Caco-2 (cell line): ENCODE measurements at regions not wholly inside any gene's neighbourhood (a gene's known extent, or its start where the extent isn't known, plus 50 kb on each side); places are given as distances from the start of the nearest gene placed in this dataset.

ENCODE experiments used
- BruUV-seq: library from RNA; stranded (reverse); fragments of 400-500 nt; replicated peaks from 2 replicates; lab custom pipeline; 2021; lab: Mats Ljungman, UMichigan
- CTCF ChIA-PET: fragments of 300-600 bp; sonication (Branson Sonifier 250); formaldehyde crosslinking; loops from one replicate; lab custom pipeline; 2022; ENCODE audit warnings: antibody characterized with exemption; lab: Charles Lee
- POLR2A ChIA-PET: fragments of 300-600 bp; sonication (Branson Sonifier 250); formaldehyde crosslinking; loops from one replicate; lab custom pipeline; 2022; ENCODE audit warnings: antibody characterized with exemption; lab: Charles Lee
- DNase-seq, 2 experiments: peaks; one replicate each; pipeline versions ENCODE4 v3.0.0 to v3.0.0-alpha.2; 2020 to 2022
- H3K27me3 ChIP-seq: replicated peaks from 2 replicates; pipeline ENCODE4 v1.6.0; 2011; ENCODE audit warnings: low read length; ENCODE audit not compliant: control insufficient read depth, insufficient read depth
- H3K36me3 ChIP-seq: 2 replicates; pipeline ENCODE4 v1.5.1; 2011; ENCODE audit warnings: low read length; ENCODE audit not compliant: control insufficient read depth, insufficient read depth
- H3K4me1 ChIP-seq: fragments of 250-450 bp; sonication (Bioruptor Pico); 2 replicates; pipeline ENCODE4 v1.5.1; 2020; ENCODE audit warnings: mild to moderate bottlenecking
- H3K4me3 ChIP-seq: 2 replicates; pipeline ENCODE4 v1.5.1; 2011; ENCODE audit warnings: low read depth, mild to moderate bottlenecking, control low read depth, low read length
- H3K9me3 ChIP-seq: fragments of 250-450 bp; sonication (Bioruptor Pico); 2 replicates; pipeline ENCODE4 v1.5.1; 2020; ENCODE audit warnings: mild to moderate bottlenecking, moderate library complexity
- H3K27ac Mint-ChIP-seq: one replicate; pipeline ENCODE4 v1.8.0; 2022; ENCODE audit warnings: mixed read lengths; ENCODE audit not compliant: unreplicated experiment
- H3K27me3 Mint-ChIP-seq: one replicate; pipeline ENCODE4 v1.8.0; 2022; ENCODE audit warnings: mixed read lengths; ENCODE audit not compliant: insufficient read depth, unreplicated experiment
- H3K36me3 Mint-ChIP-seq: one replicate; pipeline ENCODE4 v1.8.0; 2022; ENCODE audit warnings: mild to moderate bottlenecking, mixed read lengths; ENCODE audit not compliant: insufficient read depth, unreplicated experiment
- H3K4me1 Mint-ChIP-seq: one replicate; pipeline ENCODE4 v1.8.0; 2022; ENCODE audit warnings: low read depth, mixed read lengths; ENCODE audit not compliant: unreplicated experiment
- H3K4me3 Mint-ChIP-seq: one replicate; pipeline ENCODE4 v1.8.0; 2022; ENCODE audit warnings: mild to moderate bottlenecking, moderate library complexity, mixed read lengths; ENCODE audit not compliant: unreplicated experiment
- H3K9me3 Mint-ChIP-seq: one replicate; pipeline ENCODE4 v1.8.0; 2022; ENCODE audit warnings: mixed read lengths; ENCODE audit not compliant: unreplicated experiment
- intact Hi-C: fragments of 100-400 bp; cut with micrococcal nuclease; formaldehyde crosslinking; loops from one replicate; pipeline ENCODE4 v1.10.0; 2022; ENCODE audit not compliant: unreplicated experiment
- TF ChIP-seq, protein P1 (sequence below), 2 experiments: fragments of 200-600 bp in 1 of 2; IDR thresholded peaks; 1 replicate in 1 of 2; 2 replicates in 1 of 2; pipeline versions ENCODE4 v1.5.1 to v1.8.0; 2011 to 2022; ENCODE audit warnings: antibody characterized with exemption in 1 of 2, control low read depth in 1 of 2, inconsistent platforms in 1 of 2, low read depth in 1 of 2, low read length in 1 of 2, mild to moderate bottlenecking in 1 of 2, moderate library complexity in 1 of 2; ENCODE audit not compliant: insufficient read depth in 1 of 2, severe bottlenecking in 1 of 2, unreplicated experiment in 1 of 2

GRCh38 chr2:226564667-226565066 lies 235.0 kb downstream of the IRS1 start:
- H3K9me3 ChIP-seq: no peaks in the 10 kb centered on the region
- H3K9me3 Mint-ChIP-seq: no peaks in the 10 kb centered on the region
- TF ChIP-seq, protein P1, sequence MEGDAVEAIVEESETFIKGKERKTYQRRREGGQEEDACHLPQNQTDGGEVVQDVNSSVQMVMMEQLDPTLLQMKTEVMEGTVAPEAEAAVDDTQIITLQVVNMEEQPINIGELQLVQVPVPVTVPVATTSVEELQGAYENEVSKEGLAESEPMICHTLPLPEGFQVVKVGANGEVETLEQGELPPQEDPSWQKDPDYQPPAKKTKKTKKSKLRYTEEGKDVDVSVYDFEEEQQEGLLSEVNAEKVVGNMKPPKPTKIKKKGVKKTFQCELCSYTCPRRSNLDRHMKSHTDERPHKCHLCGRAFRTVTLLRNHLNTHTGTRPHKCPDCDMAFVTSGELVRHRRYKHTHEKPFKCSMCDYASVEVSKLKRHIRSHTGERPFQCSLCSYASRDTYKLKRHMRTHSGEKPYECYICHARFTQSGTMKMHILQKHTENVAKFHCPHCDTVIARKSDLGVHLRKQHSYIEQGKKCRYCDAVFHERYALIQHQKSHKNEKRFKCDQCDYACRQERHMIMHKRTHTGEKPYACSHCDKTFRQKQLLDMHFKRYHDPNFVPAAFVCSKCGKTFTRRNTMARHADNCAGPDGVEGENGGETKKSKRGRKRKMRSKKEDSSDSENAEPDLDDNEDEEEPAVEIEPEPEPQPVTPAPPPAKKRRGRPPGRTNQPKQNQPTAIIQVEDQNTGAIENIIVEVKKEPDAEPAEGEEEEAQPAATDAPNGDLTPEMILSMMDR (IDR thresholded peaks at IDR 0.05; ENCODE audit: insufficient read depth in 1 of 2, low read depth in 1 of 2, low read length in 1 of 2, severe bottlenecking in 1 of 2, unreplicated experiment in 1 of 2): no peak
- no peak overlapping the region for H3K4me3 Mint-ChIP-seq
- no peaks in the 10 kb centered on the region for H3K4me1 ChIP-seq
- BruUV-seq: no TSS peak
- H3K4me3 ChIP-seq: no peak overlapping the region
- ChIA-PET POLR2A (no interaction called here), CTCF (no interaction called here)
- H3K27me3 ChIP-seq: no peaks in the 10 kb centered on the region
- no peak for DNase-seq
- H3K36me3 Mint-ChIP-seq: no peaks in the 10 kb centered on the region
- H3K36me3 ChIP-seq: no peaks in the 10 kb centered on the region
- H3K27ac Mint-ChIP-seq: no peak overlapping the region
- H3K4me1 Mint-ChIP-seq: peaks cover 6% of the 10 kb centered on the region
- intact Hi-C loops: no loop called here
- H3K27me3 Mint-ChIP-seq: no peaks in the 10 kb centered on the region

DNA sequence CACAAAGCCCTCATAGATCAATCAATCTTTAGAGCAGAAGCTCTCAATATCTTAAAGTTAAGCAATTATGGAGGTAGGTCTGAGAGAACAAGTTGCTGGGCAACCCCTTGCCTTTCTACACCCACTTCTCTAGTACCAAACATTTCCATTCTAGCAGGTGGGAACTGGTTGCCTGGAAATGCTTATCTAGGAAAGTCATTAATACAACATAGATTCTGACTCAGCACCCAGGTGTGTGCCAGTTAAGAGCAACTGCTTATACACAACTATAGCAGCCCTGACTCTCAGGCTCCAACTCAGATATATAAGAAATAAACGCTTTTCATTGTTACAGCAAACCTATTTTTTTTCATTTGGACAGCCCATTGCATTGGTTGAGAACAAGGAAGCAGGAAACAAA lies 237.7 kb downstream of the IRS1 start:
- ChIA-PET POLR2A (no interaction called here), CTCF (no interaction called here)
- no peaks in the 10 kb centered on the region for H3K27me3 Mint-ChIP-seq
- H3K9me3 Mint-ChIP-seq: peaks cover 9% of the 10 kb centered on the region
- Histone ChIP-seq H3K36me3 (no peaks in the 10 kb centered on the region), H3K27me3 (no peaks in the 10 kb centered on the region), H3K9me3 (no peaks in the 10 kb centered on the region), H3K4me1 (no peaks in the 10 kb centered on the region), H3K4me3 (no peak overlapping the region)
- no peak for DNase-seq
- no peak overlapping the region for H3K27ac Mint-ChIP-seq
- intact Hi-C loops: no loop called here
- H3K4me1 Mint-ChIP-seq: peaks cover 14% of the 10 kb centered on the region
- BruUV-seq: no TSS peak
- no peaks in the 10 kb centered on the region for H3K36me3 Mint-ChIP-seq
- H3K4me3 Mint-ChIP-seq: no peak overlapping the region
- TF ChIP-seq, protein P1 (IDR thresholded peaks at IDR 0.05; ENCODE audit: insufficient read depth in 1 of 2, low read depth in 1 of 2, low read length in 1 of 2, severe bottlenecking in 1 of 2, unreplicated experiment in 1 of 2): no peak

DNA sequence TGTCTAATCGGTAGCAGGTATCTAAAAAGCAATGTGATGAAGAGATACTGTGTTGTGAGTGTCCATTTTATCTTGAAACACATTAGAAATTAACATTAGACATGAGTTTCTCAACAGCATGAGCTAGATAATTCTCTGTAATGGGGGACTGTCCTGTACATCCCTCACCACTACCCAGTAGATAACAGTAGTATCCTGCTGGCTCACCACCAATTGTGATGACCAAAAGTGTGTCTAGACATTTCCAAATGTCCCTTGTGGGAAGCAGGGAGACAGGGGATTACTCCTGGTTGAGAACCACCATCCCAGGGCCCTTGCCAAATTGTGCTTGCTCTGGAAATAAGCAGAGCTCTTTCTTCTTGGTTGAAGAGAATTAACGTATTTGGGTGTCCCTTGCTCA lies 239.3 kb downstream of the IRS1 start:
- no peak for DNase-seq
- no peaks in the 10 kb centered on the region for H3K27me3 Mint-ChIP-seq
- BruUV-seq: no TSS peak
- H3K27ac Mint-ChIP-seq: no peak overlapping the region
- Histone ChIP-seq H3K9me3 (no peaks in the 10 kb centered on the region), H3K4me3 (no peak overlapping the region), H3K4me1 (no peaks in the 10 kb centered on the region), H3K36me3 (no peaks in the 10 kb centered on the region), H3K27me3 (no peaks in the 10 kb centered on the region)
- ChIA-PET POLR2A (no interaction called here), CTCF (no interaction called here)
- H3K9me3 Mint-ChIP-seq: peaks cover 14% of the 10 kb centered on the region
- no peak overlapping the region for H3K4me3 Mint-ChIP-seq
- intact Hi-C loops: no loop called here
- no peaks in the 10 kb centered on the region for H3K36me3 Mint-ChIP-seq
- H3K4me1 Mint-ChIP-seq: peaks cover 19% of the 10 kb centered on the region
- TF ChIP-seq, protein P1 (IDR thresholded peaks at IDR 0.05; ENCODE audit: insufficient read depth in 1 of 2, low read depth in 1 of 2, low read length in 1 of 2, severe bottlenecking in 1 of 2, unreplicated experiment in 1 of 2): no peak
